Spleen (tissue), 7 donors: ENCODE measurements at regions not wholly inside any gene's neighbourhood (a gene's known extent, or its start where the extent isn't known, plus 50 kb on each side); places are given as distances from the start of the nearest gene placed in this dataset.

ENCODE experiments used
- CTCF ChIP-seq, 11 experiments: fragments of 200-600 bp in 7 of 11; fragments of 450-650 bp in 4 of 11; sonication (generic) in 4 of 11; IDR thresholded peaks in 8 of 11; conservative IDR thresholded peaks in 3 of 11; 1 replicate in 7 of 11; 2 replicates in 4 of 11; pipeline versions ENCODE4 v1.4.0 to v1.8.0; 2016 to 2021; ENCODE audit warnings: antibody characterized with exemption in 11 of 11, inconsistent platforms in 4 of 11, mild to moderate bottlenecking in 1 of 11
- POLR2A ChIP-seq, 3 donors: fragments of 450-650 bp; IDR thresholded peaks; one replicate each; pipeline ENCODE4 v1.5.1; 2017; ENCODE audit warnings: antibody characterized with exemption in 3 of 3, mild to moderate bottlenecking in 1 of 3
- donor health status: DM: no; HTN: no; CAD: no; lungs with moderate emphysema.
- donor health status: DM: no; HTN: no; CAD: no.
- donor health status: DM: no; HTN: no; CAD: no.

GRCh38 chr9:99366183-99366582 is 144.1 kb downstream of the SEC61B start:
- TF ChIP-seq POLR2A (IDR thresholded peaks at IDR 0.05), result no peak
- TF ChIP-seq CTCF (IDR thresholded peaks at IDR 0.05 in 8 of 11, conservative IDR thresholded peaks at IDR 0.05 in 3 of 11), result no peak
